ENCODE measurements at regions not wholly inside any gene's neighbourhood (a gene's known extent, or its start where the extent isn't known, plus 50 kb on each side); places are given as distances from the start of the nearest gene placed in this dataset.

DNA sequence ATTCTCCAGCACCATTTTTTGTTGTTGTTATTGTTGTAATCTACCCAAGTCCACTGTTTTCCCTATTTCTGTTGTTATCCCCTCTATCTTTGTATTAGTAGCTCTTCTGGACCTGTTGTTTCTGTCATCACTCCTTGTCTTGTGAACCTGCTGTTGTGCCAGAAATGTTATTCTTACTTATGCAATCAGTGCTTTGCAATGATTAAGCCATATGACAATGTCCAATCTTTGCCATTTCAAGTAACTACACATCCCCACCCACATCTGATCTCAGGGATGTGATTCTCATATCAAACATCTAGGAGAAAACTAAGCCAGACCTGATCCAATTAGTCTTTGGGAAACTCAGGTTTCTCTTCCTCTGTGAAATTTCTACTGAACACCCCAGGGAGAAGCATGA, 472.6 kb upstream of the KLHL1 start:
- Histone ChIP-seq H4K20me1 (ENCODE audit: insufficient read depth) (no peaks in the 10 kb centered on the region), H3K9me3 (ENCODE audit: insufficient read depth, low read depth) (no peaks in the 10 kb centered on the region), H3K27me3 (ENCODE audit: insufficient read depth, low read depth) (no peaks in the 10 kb centered on the region), H3K9me2 (ENCODE audit: insufficient read depth) (no peaks in the 10 kb centered on the region; the same call in 1 of the 2 replicates), H3K4me3 (no peak overlapping the region), H3K79me2 (ENCODE audit: low read depth) (no peaks in the 10 kb centered on the region), H3K4me2 (no peak overlapping the region), H2AFZ (0 out of 2 replicates have a peak overlapping the region, but pooled peaks have one; percentile 27), H3K36me3 (ENCODE audit: low read depth) (no peaks in the 10 kb centered on the region), H3K4me1 (replicated peaks; ENCODE audit: insufficient read depth) (no peaks in the 10 kb centered on the region), H3K27ac (no peak overlapping the region), H3F3A (ENCODE audit: insufficient read depth, low read depth) (no peaks in the 10 kb centered on the region)
- CTCF ChIA-PET: no interaction called here
- TF ChIP-seq, protein P1, sequence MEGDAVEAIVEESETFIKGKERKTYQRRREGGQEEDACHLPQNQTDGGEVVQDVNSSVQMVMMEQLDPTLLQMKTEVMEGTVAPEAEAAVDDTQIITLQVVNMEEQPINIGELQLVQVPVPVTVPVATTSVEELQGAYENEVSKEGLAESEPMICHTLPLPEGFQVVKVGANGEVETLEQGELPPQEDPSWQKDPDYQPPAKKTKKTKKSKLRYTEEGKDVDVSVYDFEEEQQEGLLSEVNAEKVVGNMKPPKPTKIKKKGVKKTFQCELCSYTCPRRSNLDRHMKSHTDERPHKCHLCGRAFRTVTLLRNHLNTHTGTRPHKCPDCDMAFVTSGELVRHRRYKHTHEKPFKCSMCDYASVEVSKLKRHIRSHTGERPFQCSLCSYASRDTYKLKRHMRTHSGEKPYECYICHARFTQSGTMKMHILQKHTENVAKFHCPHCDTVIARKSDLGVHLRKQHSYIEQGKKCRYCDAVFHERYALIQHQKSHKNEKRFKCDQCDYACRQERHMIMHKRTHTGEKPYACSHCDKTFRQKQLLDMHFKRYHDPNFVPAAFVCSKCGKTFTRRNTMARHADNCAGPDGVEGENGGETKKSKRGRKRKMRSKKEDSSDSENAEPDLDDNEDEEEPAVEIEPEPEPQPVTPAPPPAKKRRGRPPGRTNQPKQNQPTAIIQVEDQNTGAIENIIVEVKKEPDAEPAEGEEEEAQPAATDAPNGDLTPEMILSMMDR (conservative IDR thresholded peaks at IDR 0.05): no peak
- TF ChIP-seq EZH2 (IDR thresholded peaks at IDR 0.05; ENCODE audit: low read depth): no peak
- no peak for DNase-seq
- POLR2A ChIA-PET (ENCODE audit: unreplicated experiment): no interaction called here
- BruUV-seq (replicated peaks): no TSS peak
- intact Hi-C loops (cut with micrococcal nuclease; ENCODE audit: unreplicated experiment): no loop called here

DNA sequence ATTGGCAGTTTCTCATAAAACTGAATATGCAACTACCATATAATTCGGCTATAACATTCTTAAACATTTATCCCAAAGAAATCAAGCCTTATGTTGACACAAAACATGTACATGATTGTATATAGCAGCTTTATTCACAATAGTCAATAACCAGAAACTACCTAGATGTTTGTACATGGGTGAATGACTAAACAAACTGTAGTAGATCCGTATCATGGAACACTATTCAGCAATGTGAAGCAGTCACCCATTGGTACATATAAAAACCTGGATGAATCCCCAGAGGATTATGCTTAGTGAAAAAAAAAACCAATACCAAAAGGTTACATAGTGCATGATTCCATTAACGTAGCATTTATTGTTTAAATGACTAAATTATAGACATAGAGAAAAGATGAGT, 471.7 kb upstream of the KLHL1 start:
- intact Hi-C loops (cut with micrococcal nuclease; ENCODE audit: unreplicated experiment): no loop called here

GRCh38 chr13:70571221-70571620, 463.0 kb upstream of the KLHL1 start:
- no peak overlapping the region for H3K27ac ChIP-seq
- ChIA-PET CTCF (no interaction called here), POLR2A (ENCODE audit: unreplicated experiment) (no interaction called here)
- no peak overlapping the region for H3K4me2 ChIP-seq
- no peaks in the 10 kb centered on the region for H3K36me3 ChIP-seq (ENCODE audit: low read depth)
- no peaks in the 10 kb centered on the region for H3K9me3 ChIP-seq (ENCODE audit: insufficient read depth, low read depth)
- BruUV-seq (replicated peaks): no TSS peak
- H4K20me1 ChIP-seq (ENCODE audit: insufficient read depth): no peaks in the 10 kb centered on the region
- H3K9me2 ChIP-seq (ENCODE audit: insufficient read depth): no peaks in the 10 kb centered on the region
- H3K4me3 ChIP-seq: no peak overlapping the region
- no peaks in the 10 kb centered on the region for H3F3A ChIP-seq (ENCODE audit: insufficient read depth, low read depth)
- TF ChIP-seq, protein P1 (conservative IDR thresholded peaks at IDR 0.05): no peak
- TF ChIP-seq EZH2 (IDR thresholded peaks at IDR 0.05; ENCODE audit: low read depth): no peak
- no peaks in the 10 kb centered on the region for H3K79me2 ChIP-seq (ENCODE audit: low read depth)
- H3K4me1 ChIP-seq (replicated peaks; ENCODE audit: insufficient read depth): no peaks in the 10 kb centered on the region
- no peak overlapping the region for H2AFZ ChIP-seq
- DNase-seq: no peak
- no peaks in the 10 kb centered on the region for H3K27me3 ChIP-seq (ENCODE audit: insufficient read depth, low read depth)
- intact Hi-C loops (cut with micrococcal nuclease; ENCODE audit: unreplicated experiment): no loop called here

More for the DNA sequence above, 471.7 kb upstream of the KLHL1 start:
- Histone ChIP-seq H3K9me3 (ENCODE audit: insufficient read depth, low read depth) (no peaks in the 10 kb centered on the region), H3K27ac (no peak overlapping the region), H3K79me2 (ENCODE audit: low read depth) (no peaks in the 10 kb centered on the region), H3K36me3 (ENCODE audit: low read depth) (no peaks in the 10 kb centered on the region), H3K4me1 (replicated peaks; ENCODE audit: insufficient read depth) (no peaks in the 10 kb centered on the region), H3K9me2 (ENCODE audit: insufficient read depth) (no peaks in the 10 kb centered on the region; the same call in 1 of the 2 replicates), H3K4me3 (no peak overlapping the region), H3K4me2 (no peak overlapping the region), H4K20me1 (ENCODE audit: insufficient read depth) (no peaks in the 10 kb centered on the region), H3K27me3 (ENCODE audit: insufficient read depth, low read depth) (no peaks in the 10 kb centered on the region), H3F3A (ENCODE audit: insufficient read depth, low read depth) (no peaks in the 10 kb centered on the region), H2AFZ (no peak overlapping the region)
- CTCF ChIA-PET: no interaction called here
- no peak for TF ChIP-seq EZH2 (IDR thresholded peaks at IDR 0.05; ENCODE audit: low read depth)
- TF ChIP-seq, protein P1 (conservative IDR thresholded peaks at IDR 0.05): no peak
- POLR2A ChIA-PET (ENCODE audit: unreplicated experiment): no interaction called here
- BruUV-seq (replicated peaks): no TSS peak
- no peak for DNase-seq

All from PC-9 (cell line).